ENCODE measurements at regions not wholly inside any gene's neighbourhood (a gene's known extent, or its start where the extent isn't known, plus 50 kb on each side); places are given as distances from the start of the nearest gene placed in this dataset.

DNA sequence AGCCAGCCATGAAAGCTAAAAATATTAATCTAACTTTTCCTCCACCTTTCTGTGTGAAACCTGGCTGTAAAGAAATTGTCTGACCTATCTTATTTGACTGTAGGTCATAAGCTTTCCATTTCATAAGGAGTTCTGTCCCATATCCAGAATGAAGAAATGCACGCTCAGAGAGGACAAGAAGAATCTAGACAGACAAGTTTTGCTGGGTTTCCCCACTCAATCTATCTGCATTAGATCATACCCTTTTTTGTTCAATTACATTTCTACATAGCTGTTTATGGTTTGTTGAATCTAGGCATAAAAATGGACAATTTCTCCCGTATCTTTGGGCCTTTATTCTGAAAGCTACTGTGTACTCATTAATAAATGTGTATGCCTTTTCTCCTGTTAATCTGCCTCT, 1495.1 kb downstream of the C4orf33 start:
- H3K4me1 ChIP-seq (ENCODE audit: control insufficient read depth, insufficient read depth, low read length): no peaks in the 10 kb centered on the region
- intact Hi-C loops (cut with micrococcal nuclease): no loop called here
- ChIA-PET POLR2A (ENCODE audit: unreplicated experiment) (no interaction called here), CTCF (interaction anchor here (0.6 kb wide), 1 partner anchor 24 kb away, joined by 3 read pairs; no protein-coding TSS in a partner anchor)
- H3K14ac ChIP-seq (replicated peaks; ENCODE audit: low read depth, low read length): no peak overlapping the region
- H3K56ac ChIP-seq (ENCODE audit: extremely low read depth, insufficient read depth, low read length): no peak overlapping the region
- no peak overlapping the region for H4K8ac ChIP-seq (ENCODE audit: low read depth in 2 of 2, low read length in 2 of 2)
- H3K18ac ChIP-seq (ENCODE audit: low read depth, low read length): no peak overlapping the region
- in situ Hi-C loops (cut with MboI; ENCODE audit: low sequenced_read_pairs): no loop called here
- H3K9ac ChIP-seq (ENCODE audit: low read depth, low read length): no peak overlapping the region
- no CpG with 5 or more reads among the region's 2 CpGs for WGBS, 2 experiments (ENCODE audit: extremely low coverage in 2 of 2, insufficient read length in 1 of 2)
- no peak overlapping the region for H4K5ac ChIP-seq (ENCODE audit: low read depth, low read length)
- H4K20me1 ChIP-seq (ENCODE audit: insufficient read depth, low read length): no peaks in the 10 kb centered on the region
- no peaks in the 10 kb centered on the region for H3K27me3 ChIP-seq (ENCODE audit: control insufficient read depth, insufficient read depth, low read length)
- no peak overlapping the region for H2AFZ ChIP-seq (replicated peaks; ENCODE audit: low read length, poor library complexity)
- no peak overlapping the region for H2BK120ac ChIP-seq (ENCODE audit: low read depth, low read length)
- no peak for TF ChIP-seq FOS (IDR thresholded peaks at IDR 0.05; ENCODE audit: low read depth, low read length)
- TF ChIP-seq MAFK (IDR thresholded peaks at IDR 0.05; ENCODE audit: low read depth, low read length): no peak
- TF ChIP-seq CEBPB (IDR thresholded peaks at IDR 0.05; ENCODE audit: low read depth, low read length): no peak
- no peak for TF ChIP-seq MXI1 (IDR thresholded peaks at IDR 0.05; ENCODE audit: borderline replicate concordance, low read depth, low read length)
- TF ChIP-seq BHLHE40 (IDR thresholded peaks at IDR 0.05; ENCODE audit: low read depth, low read length): no peak
- TF ChIP-seq CTCF (conservative IDR thresholded peaks at IDR 0.05; ENCODE audit: low read depth, low read length): no peak
- TF ChIP-seq, protein P1, sequence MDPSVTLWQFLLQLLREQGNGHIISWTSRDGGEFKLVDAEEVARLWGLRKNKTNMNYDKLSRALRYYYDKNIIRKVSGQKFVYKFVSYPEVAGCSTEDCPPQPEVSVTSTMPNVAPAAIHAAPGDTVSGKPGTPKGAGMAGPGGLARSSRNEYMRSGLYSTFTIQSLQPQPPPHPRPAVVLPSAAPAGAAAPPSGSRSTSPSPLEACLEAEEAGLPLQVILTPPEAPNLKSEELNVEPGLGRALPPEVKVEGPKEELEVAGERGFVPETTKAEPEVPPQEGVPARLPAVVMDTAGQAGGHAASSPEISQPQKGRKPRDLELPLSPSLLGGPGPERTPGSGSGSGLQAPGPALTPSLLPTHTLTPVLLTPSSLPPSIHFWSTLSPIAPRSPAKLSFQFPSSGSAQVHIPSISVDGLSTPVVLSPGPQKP (IDR thresholded peaks at IDR 0.05; ENCODE audit: borderline replicate concordance, low read depth, low read length): no peak
- no peak for TF ChIP-seq RFX5 (IDR thresholded peaks at IDR 0.05; ENCODE audit: low read depth, low read length)
- TF ChIP-seq MAZ (IDR thresholded peaks at IDR 0.05; ENCODE audit: borderline replicate concordance, low read depth, low read length): no peak
- no peak for TF ChIP-seq RCOR1 (IDR thresholded peaks at IDR 0.05; ENCODE audit: insufficient replicate concordance, low read length)
- TF ChIP-seq POLR2A (IDR thresholded peaks at IDR 0.05; ENCODE audit: low read depth, low read length): no peak
- TF ChIP-seq SMC3 (IDR thresholded peaks at IDR 0.05; ENCODE audit: low read depth, low read length): no peak
- no peak for TF ChIP-seq CHD1 (IDR thresholded peaks at IDR 0.05; ENCODE audit: low read depth, low read length)
- TF ChIP-seq, protein P2, sequence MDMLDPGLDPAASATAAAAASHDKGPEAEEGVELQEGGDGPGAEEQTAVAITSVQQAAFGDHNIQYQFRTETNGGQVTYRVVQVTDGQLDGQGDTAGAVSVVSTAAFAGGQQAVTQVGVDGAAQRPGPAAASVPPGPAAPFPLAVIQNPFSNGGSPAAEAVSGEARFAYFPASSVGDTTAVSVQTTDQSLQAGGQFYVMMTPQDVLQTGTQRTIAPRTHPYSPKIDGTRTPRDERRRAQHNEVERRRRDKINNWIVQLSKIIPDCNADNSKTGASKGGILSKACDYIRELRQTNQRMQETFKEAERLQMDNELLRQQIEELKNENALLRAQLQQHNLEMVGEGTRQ (IDR thresholded peaks at IDR 0.05; ENCODE audit: low read depth, low read length): no peak
- TF ChIP-seq NFE2L2 (IDR thresholded peaks at IDR 0.05; ENCODE audit: low read depth, low read length): no peak
- no peak for TF ChIP-seq RAD21 (IDR thresholded peaks at IDR 0.05; ENCODE audit: low read length)
- dilution Hi-C loops (cut with HindIII; ENCODE audit: low sequenced_read_pairs, unreplicated experiment): no loop called here
- H3K4me3 ChIP-seq (ENCODE audit: insufficient read depth, low read depth, low read length): no peak overlapping the region
- ATAC-seq (ENCODE audit: low read depth): no peak
- no peak overlapping the region for H3K23ac ChIP-seq (ENCODE audit: low read depth, low read length)
- H2AK5ac ChIP-seq (ENCODE audit: low read depth, low read length): no peak overlapping the region
- no peak overlapping the region for H3K27ac ChIP-seq (ENCODE audit: insufficient read depth, low read length)
- H3K9me3 ChIP-seq (ENCODE audit: control insufficient read depth, insufficient read depth, low read length): peaks cover 2% of the 10 kb centered on the region; the same call in 1 of the 2 replicates
- no peak overlapping the region for H3K4me2 ChIP-seq (ENCODE audit: low read depth, low read length)
- no peak overlapping the region for H2BK20ac ChIP-seq (ENCODE audit: low read depth, low read length)
- no peak overlapping the region for H3K4ac ChIP-seq (ENCODE audit: low read depth, low read length)
- H3K9me1 ChIP-seq (ENCODE audit: insufficient read depth, low read length): no peaks in the 10 kb centered on the region
- H3K36me3 ChIP-seq (ENCODE audit: control insufficient read depth, insufficient read depth, low read length): no peaks in the 10 kb centered on the region
- DNase-seq: no peak
- no TSS peak for BruUV-seq (replicated peaks)
- no peak overlapping the region for H4K91ac ChIP-seq (ENCODE audit: insufficient read depth, low read depth, low read length)
- no peak overlapping the region for H2BK5ac ChIP-seq (ENCODE audit: low read depth, low read length, poor library complexity, severe bottlenecking)
- H2AK9ac ChIP-seq (replicated peaks; ENCODE audit: low read depth, low read length, poor library complexity): no peak overlapping the region
- H3K79me1 ChIP-seq (ENCODE audit: low read depth in 1 of 2, low read length in 2 of 2): no peaks in the 10 kb centered on the region
- no peak overlapping the region for H2BK15ac ChIP-seq (ENCODE audit: low read depth, low read length)

Data from IMR-90 (cell line).